ENCODE measurements at regions not wholly inside any gene's neighbourhood (a gene's known extent, or its start where the extent isn't known, plus 50 kb on each side); places are given as distances from the start of the nearest gene placed in this dataset.
"Not testable (repeated sequence)": the region's sequence is repeated elsewhere in the genome, so short reads cannot be mapped to it uniquely, and the experiment has no call there.

- DNase-seq (no peak), ATAC-seq (peak in 1 of 4 donors; percentile 85)
- no peak overlapping the region for H3K4me3 ChIP-seq
- peak overlapping the region in 5 of 12 donors; percentile 1 to 49 (median 44) for H3K27ac ChIP-seq
- H3K36me3 ChIP-seq: no peaks in the 10 kb centered on the region
- no peaks in the 10 kb centered on the region for H3K27me3 ChIP-seq
- TF ChIP-seq CTCF (IDR thresholded peaks at IDR 0.05): no peak
- TF ChIP-seq POLR2A (IDR thresholded peaks at IDR 0.05): no peak
- intact Hi-C loops (cut with DNase I): loop anchor here in 1 of 10 donors (5.0 kb wide), 1 partner anchor 82 kb away; no protein-coding TSS in a partner anchor
- peaks cover 0 to 12% (median 4%) of the 10 kb centered on the region in 12 donors for H3K9me3 ChIP-seq
- H3K4me1 ChIP-seq: no peaks in the 10 kb centered on the region
- WGBS, 4 donors: 60 to 81% (median 74%) methylated on average over 6 of the region's 6 CpGs
Measured at GRCh38 chr6:169085466-169085865, 168.2 kb downstream of the THBS2 start.

- H3K9me3 ChIP-seq; H3K4me1 ChIP-seq; DNase-seq; intact Hi-C loops (cut with DNase I); H3K36me3 ChIP-seq; H3K4me3 ChIP-seq; H3K27me3 ChIP-seq; H3K27ac ChIP-seq; ATAC-seq: not testable (repeated sequence)
- 91 to 95% (median 92%) methylated on average over 13 of the region's 13 CpGs for WGBS, 4 donors
Measured at GRCh38 chr6:169084557-169084956, 169.1 kb downstream of the THBS2 start.

GRCh38 chr6:169084067-169084466 lies 169.6 kb downstream of the THBS2 start:
- Histone ChIP-seq H3K4me1 (no peaks in the 10 kb centered on the region), H3K9me3 (peaks cover 0 to 3% (median 0%) of the 10 kb centered on the region in 12 donors), H3K4me3 (no peak overlapping the region), H3K36me3 (no peaks in the 10 kb centered on the region), H3K27ac (no peak overlapping the region), H3K27me3 (no peaks in the 10 kb centered on the region)
- ATAC-seq (no peak), DNase-seq (no peak)
- intact Hi-C loops (cut with DNase I): no loop called here
- 94 to 95% (median 95%) methylated on average over 9 to 10 of the region's 10 CpGs for WGBS, 4 donors
- TF ChIP-seq CTCF (IDR thresholded peaks at IDR 0.05): no peak
- no peak for TF ChIP-seq POLR2A (IDR thresholded peaks at IDR 0.05)

GRCh38 chr6:169083508-169083874 lies 170.2 kb downstream of the THBS2 start:
- no peak overlapping the region for H3K4me3 ChIP-seq
- no peaks in the 10 kb centered on the region for H3K36me3 ChIP-seq
- ATAC-seq (no peak), DNase-seq (no peak)
- no peaks in the 10 kb centered on the region for H3K4me1 ChIP-seq
- no peaks in the 10 kb centered on the region for H3K27me3 ChIP-seq
- no peak overlapping the region for H3K27ac ChIP-seq
- intact Hi-C loops (cut with DNase I): no loop called here
- peaks cover 0 to 3% (median 0%) of the 10 kb centered on the region in 12 donors for H3K9me3 ChIP-seq
- 51 to 56% (median 53%) methylated on average over 3 of the region's 3 CpGs for WGBS, 4 donors
- TF ChIP-seq CTCF (IDR thresholded peaks at IDR 0.05) (no peak), POLR2A (IDR thresholded peaks at IDR 0.05) (no peak)

- Histone ChIP-seq H3K27me3 (no peaks in the 10 kb centered on the region), H3K4me3 (no peak overlapping the region), H3K36me3 (no peaks in the 10 kb centered on the region), H3K27ac (no peak overlapping the region), H3K4me1 (no peaks in the 10 kb centered on the region), H3K9me3 (peaks cover 0 to 3% (median 0%) of the 10 kb centered on the region in 12 donors)
- DNase-seq (no peak), ATAC-seq (no peak)
- intact Hi-C loops (cut with DNase I): no loop called here
- TF ChIP-seq CTCF (IDR thresholded peaks at IDR 0.05) (no peak), POLR2A (IDR thresholded peaks at IDR 0.05) (no peak)
- 71 to 82% (median 75%) methylated on average over 6 to 7 of the region's 7 CpGs for WGBS, 4 donors
Measured at GRCh38 chr6:169082817-169083507, 170.7 kb downstream of the THBS2 start.

Data from heart left ventricle (tissue), 16 donors.